ENCODE measurements at regions not wholly inside any gene's neighbourhood (a gene's known extent, or its start where the extent isn't known, plus 50 kb on each side); places are given as distances from the start of the nearest gene placed in this dataset.

GRCh38 chr5:166200532-166200931, 2090.9 kb upstream of the WWC1 start:
- TF ChIP-seq ZNF8 (CRISPR knock-in tag; IDR thresholded peaks at IDR 0.05) (no peak), OSR1 (CRISPR knock-in tag; IDR thresholded peaks at IDR 0.05) (no peak), RARB (CRISPR knock-in tag; IDR thresholded peaks at IDR 0.05) (no peak), PATZ1 (CRISPR knock-in tag; IDR thresholded peaks at IDR 0.05; ENCODE audit: borderline replicate concordance) (no peak), ZFP30 (CRISPR knock-in tag; IDR thresholded peaks at IDR 0.05) (no peak), ZFP3 (CRISPR knock-in tag; IDR thresholded peaks at IDR 0.05) (no peak), CREB5 (CRISPR knock-in tag; IDR thresholded peaks at IDR 0.05; ENCODE audit: low read depth) (no peak), ESRRG (CRISPR knock-in tag; IDR thresholded peaks at IDR 0.05) (no peak)

Data from SK-N-SH treated with all-trans-retinoic acid at 6 μM for 48 hours (cell line).